ENCODE measurements at regions not wholly inside any gene's neighbourhood (a gene's known extent, or its start where the extent isn't known, plus 50 kb on each side); places are given as distances from the start of the nearest gene placed in this dataset.

GRCh38 chr14:50038398-50039119, 77.8 kb downstream of the VCPKMT start:
- no peak for DNase-seq (ENCODE audit: low read depth in 2 of 2)

GRCh38 chr14:50039120-50039517, 77.3 kb downstream of the VCPKMT start:
- no peak for DNase-seq (ENCODE audit: low read depth in 2 of 2)

- no peak for DNase-seq (ENCODE audit: low read depth in 2 of 2)
Measured at GRCh38 chr14:50039734-50040400, 76.5 kb downstream of the VCPKMT start.

GRCh38 chr14:50040401-50040775, 76.0 kb downstream of the VCPKMT start:
- peak in 1 of 2 donors; percentile 20 for DNase-seq (ENCODE audit: low read depth in 2 of 2)

GRCh38 chr14:50040895-50041465, 75.4 kb downstream of the VCPKMT start:
- no peak for DNase-seq (ENCODE audit: low read depth in 2 of 2)

- no peak for DNase-seq (ENCODE audit: low read depth in 2 of 2)
Measured at GRCh38 chr14:50041980-50042379, 74.4 kb downstream of the VCPKMT start.

GRCh38 chr14:50044042-50044651, 72.2 kb downstream of the VCPKMT start:
- DNase-seq (ENCODE audit: low read depth in 2 of 2), result no peak

- DNase-seq (ENCODE audit: low read depth in 2 of 2), result peak; percentile 54 to 57
Measured at GRCh38 chr14:50045039-50045711, 71.2 kb downstream of the VCPKMT start.

GRCh38 chr14:50045837-50046236, 70.5 kb downstream of the VCPKMT start:
- DNase-seq (ENCODE audit: low read depth in 2 of 2), result no peak

GRCh38 chr14:50047274-50047676, 69.1 kb downstream of the VCPKMT start:
- DNase-seq (ENCODE audit: low read depth in 2 of 2), result no peak

- DNase-seq (ENCODE audit: low read depth in 2 of 2), result no peak
Measured at GRCh38 chr14:50049093-50049492, 67.3 kb downstream of the VCPKMT start.

GRCh38 chr14:50049703-50050570, 66.4 kb downstream of the VCPKMT start:
- no peak for DNase-seq (ENCODE audit: low read depth in 2 of 2)

- DNase-seq (ENCODE audit: low read depth in 2 of 2), result no peak
Measured at GRCh38 chr14:50051106-50051505, 65.3 kb downstream of the VCPKMT start.

- DNase-seq (ENCODE audit: low read depth in 2 of 2), result no peak
Measured at GRCh38 chr14:50051706-50052105, 64.7 kb downstream of the VCPKMT start.

- no peak for DNase-seq (ENCODE audit: low read depth in 2 of 2)
Measured at GRCh38 chr14:50052517-50052916, 63.9 kb downstream of the VCPKMT start.

GRCh38 chr14:50053935-50054334, 62.4 kb downstream of the VCPKMT start:
- DNase-seq (ENCODE audit: low read depth in 2 of 2), result no peak

- no peak for DNase-seq (ENCODE audit: low read depth in 2 of 2)
Measured at GRCh38 chr14:50055461-50056228, 60.7 kb downstream of the VCPKMT start.

GRCh38 chr14:50056435-50056834, 59.9 kb downstream of the VCPKMT start:
- DNase-seq (ENCODE audit: low read depth in 2 of 2), result no peak

- DNase-seq (ENCODE audit: low read depth in 2 of 2), result no peak
Measured at GRCh38 chr14:50057331-50057730, 59.0 kb downstream of the VCPKMT start.

- DNase-seq (ENCODE audit: low read depth in 2 of 2), result no peak
Measured at GRCh38 chr14:50058113-50058512, 58.3 kb downstream of the VCPKMT start.
